Kidney epithelial cell (primary cell): ENCODE measurements at regions not wholly inside any gene's neighbourhood (a gene's known extent, or its start where the extent isn't known, plus 50 kb on each side); places are given as distances from the start of the nearest gene placed in this dataset.

Experiments
- DNase-seq: peaks from one replicate; pipeline ENCODE4 v3.0.0-alpha.2; 2010; ENCODE audit warnings: low read depth
- H3K27me3 ChIP-seq: 2 replicates; pipeline ENCODE4 v1.6.0; 2011; ENCODE audit warnings: low read length; ENCODE audit not compliant: control insufficient read depth, insufficient read depth
- H3K36me3 ChIP-seq: 2 replicates; pipeline ENCODE4 v1.5.1; 2011; ENCODE audit warnings: low read length; ENCODE audit not compliant: control insufficient read depth, insufficient read depth
- H3K4me3 ChIP-seq: 2 replicates; pipeline ENCODE4 v1.5.1; 2011; ENCODE audit warnings: low read depth, mild to moderate bottlenecking, control low read depth, low read length
- CTCF ChIP-seq: IDR thresholded peaks from 2 replicates; pipeline ENCODE4 v1.5.1; 2011; ENCODE audit warnings: mild to moderate bottlenecking, moderate library complexity, low read length, control low read depth, inconsistent platforms; ENCODE audit not compliant: insufficient read depth, poor library complexity, severe bottlenecking

- DNase-seq: no peak
- no peak for TF ChIP-seq CTCF
- H3K36me3 ChIP-seq: no peaks in the 10 kb centered on the region
- no peak overlapping the region for H3K4me3 ChIP-seq
- H3K27me3 ChIP-seq: no peaks in the 10 kb centered on the region
These were observed 76.4 kb upstream of the DSCAM start for GRCh38 chr21:40923407-40923806.

GRCh38 chr21:40923901-40924300 is 76.9 kb upstream of the DSCAM start:
- DNase-seq: no peak
- H3K4me3 ChIP-seq: no peak overlapping the region
- H3K27me3 ChIP-seq: no peaks in the 10 kb centered on the region
- H3K36me3 ChIP-seq: no peaks in the 10 kb centered on the region
- no peak for TF ChIP-seq CTCF

GRCh38 chr21:40924641-40925040 is 77.7 kb upstream of the DSCAM start:
- H3K36me3 ChIP-seq: no peaks in the 10 kb centered on the region
- no peaks in the 10 kb centered on the region for H3K27me3 ChIP-seq
- TF ChIP-seq CTCF: no peak
- H3K4me3 ChIP-seq: no peak overlapping the region
- DNase-seq: no peak

GRCh38 chr21:40926238-40926637 is 79.3 kb upstream of the DSCAM start:
- Histone ChIP-seq H3K36me3 (no peaks in the 10 kb centered on the region), H3K4me3 (no peak overlapping the region), H3K27me3 (no peaks in the 10 kb centered on the region)
- no peak for TF ChIP-seq CTCF
- no peak for DNase-seq

GRCh38 chr21:40929833-40930232 is 82.9 kb upstream of the DSCAM start:
- no peak for TF ChIP-seq CTCF
- no peak for DNase-seq

GRCh38 chr21:40931197-40931596 is 84.2 kb upstream of the DSCAM start:
- no peak for TF ChIP-seq CTCF

More at GRCh38 chr21:40929833-40930232, 82.9 kb upstream of the DSCAM start:
- Histone ChIP-seq H3K4me3 (no peak overlapping the region), H3K36me3 (no peaks in the 10 kb centered on the region), H3K27me3 (no peaks in the 10 kb centered on the region)

More at GRCh38 chr21:40931197-40931596, 84.2 kb upstream of the DSCAM start:
- Histone ChIP-seq H3K4me3 (no peak overlapping the region), H3K27me3 (no peaks in the 10 kb centered on the region), H3K36me3 (no peaks in the 10 kb centered on the region)
- DNase-seq: no peak
